HepG2 (cell line): ENCODE measurements at regions not wholly inside any gene's neighbourhood (a gene's known extent, or its start where the extent isn't known, plus 50 kb on each side); places are given as distances from the start of the nearest gene placed in this dataset.

Source experiments
- ATAC-seq: fragments of 200-7000 bp; cut with Tn5 transposase; 3 replicates; pipeline ENCODE4 v1.9.1; 2020; ENCODE audit warnings: mild to moderate bottlenecking, moderate library complexity
- BruUV-seq: library from RNA; stranded (reverse); fragments of 400-500 nt; replicated peaks from 2 replicates; lab custom pipeline; 2021; lab: Mats Ljungman, UMichigan
- CTCF ChIA-PET: fragments of 300-600 bp; formaldehyde crosslinking; extraction: SDS; loops from one replicate; lab custom pipeline; 2021; ENCODE audit warnings: low total read pairs, inconsistent platforms, low intra/inter-chr PET ratio; lab: Yijun Ruan, JAX
- POLR2A ChIA-PET: fragments of 350-600 bp; sonication (Branson Sonifier 250); formaldehyde crosslinking; loops from one replicate; lab custom pipeline; 2020; ENCODE audit warnings: antibody characterized with exemption, inconsistent platforms; lab: Yijun Ruan, JAX
- DNase-seq: peaks from one replicate; pipeline ENCODE4 v3.0.0-alpha.2; 2015; ENCODE audit warnings: low spot score
- FAIRE-seq: peaks from 3 replicates; lab custom pipeline; 2011; peaks lifted over from hg19 to GRCh38; lab: Jason Lieb, UNC
- H2AFZ ChIP-seq: one replicate; pipeline ENCODE4 v1.6.1; 2011; ENCODE audit warnings: low read length, inconsistent platforms
- H3K27ac ChIP-seq: fragments of 300-600 bp; 3 replicates; pipeline ENCODE4 v1.8.0; 2011; ENCODE audit warnings: mixed run types, mild to moderate bottlenecking, mixed read lengths, low read length, inconsistent platforms; ENCODE audit not compliant: insufficient read depth; ENCODE audit errors: extremely low read length
- H3K27me3 ChIP-seq, 2 experiments: fragments of 200-600 bp in 1 of 2; 2 replicates in 1 of 2; 3 replicates in 1 of 2; pipeline versions ENCODE4 v1.6.0 to v1.8.0; 2011; ENCODE audit warnings: low read length in 2 of 2, mild to moderate bottlenecking in 2 of 2, moderate library complexity in 2 of 2, inconsistent platforms in 1 of 2; ENCODE audit not compliant: insufficient read depth in 2 of 2, control insufficient read depth in 1 of 2
- H3K36me3 ChIP-seq, 2 experiments: fragments of 200-600 bp in 1 of 2; replicated peaks in 1 of 2; 2 replicates in 1 of 2; 3 replicates in 1 of 2; pipeline versions ENCODE4 v1.5.1 to v1.8.0; 2011; ENCODE audit warnings: low read length in 2 of 2, inconsistent platforms in 1 of 2; ENCODE audit not compliant: insufficient read depth in 2 of 2, control insufficient read depth in 1 of 2
- H3K4me1 ChIP-seq: 2 replicates; pipeline ENCODE4 v1.5.1; 2012; ENCODE audit warnings: low read length, inconsistent platforms; ENCODE audit not compliant: insufficient read depth
- H3K4me2 ChIP-seq: 2 replicates; pipeline ENCODE4 v1.6.0; 2011; ENCODE audit warnings: low read depth, low read length, inconsistent platforms
- H3K4me3 ChIP-seq, 3 experiments: fragments of 200-600 bp in 1 of 3; sonication (generic), shearing (Covaris generic) in 1 of 3; replicated peaks in 1 of 3; 2 replicates each; pipeline ENCODE4 v1.5.1; 2011 to 2016; ENCODE audit warnings: low read length in 3 of 3, inconsistent platforms in 2 of 3, low read depth in 2 of 3, mild to moderate bottlenecking in 2 of 3, control low read depth in 1 of 3, mixed read lengths in 1 of 3; ENCODE audit not compliant: insufficient read depth in 1 of 3
- H3K79me2 ChIP-seq: one replicate; pipeline ENCODE4 v1.6.1; 2011; ENCODE audit warnings: low read length, inconsistent platforms; ENCODE audit not compliant: insufficient read depth
- H3K9ac ChIP-seq: 2 replicates; pipeline ENCODE4 v1.6.0; 2011; ENCODE audit warnings: mild to moderate bottlenecking, low read depth, low read length, inconsistent platforms; ENCODE audit not compliant: insufficient read depth
- H3K9me3 ChIP-seq: 2 replicates; pipeline ENCODE4 v1.5.1; 2012; ENCODE audit warnings: mild to moderate bottlenecking, low read length
- H4K20me1 ChIP-seq: 2 replicates; pipeline ENCODE4 v1.6.0; 2011; ENCODE audit warnings: inconsistent platforms, mild to moderate bottlenecking, low read length, moderate library complexity; ENCODE audit not compliant: insufficient read depth
- ELF3 ChIP-seq: IDR thresholded peaks from 2 replicates; pipeline ENCODE4 v1.6.1; 2016; ENCODE audit warnings: missing genetic modification reagents, missing compliant biosample characterization
- ELF4 ChIP-seq: sonication (generic); formaldehyde crosslinking; IDR thresholded peaks from 2 replicates; pipeline ENCODE4 v1.5.0; 2020; ENCODE audit warnings: missing genetic modification reagents, mild to moderate bottlenecking, moderate library complexity, borderline replicate concordance
- KDM5B ChIP-seq: sonication (generic); formaldehyde crosslinking; IDR thresholded peaks from 2 replicates; pipeline ENCODE4 v1.4.0; 2020; ENCODE audit warnings: missing genetic modification reagents, mild to moderate bottlenecking, borderline replicate concordance
- KMT2A ChIP-seq: sonication (generic); formaldehyde crosslinking; IDR thresholded peaks from 2 replicates; pipeline ENCODE4 v1.4.0; 2020; ENCODE audit warnings: missing genetic modification reagents
- MAFK ChIP-seq, 2 experiments: IDR thresholded peaks in 1 of 2; conservative IDR thresholded peaks in 1 of 2; 2 replicates each; pipeline ENCODE4 v1.6.1; 2011; ENCODE audit warnings: improper control_type of control experiment in 2 of 2, low read length in 2 of 2
- PHB2 ChIP-seq: fragments of 450-650 bp; IDR thresholded peaks from 2 replicates; pipeline ENCODE4 v1.6.1; 2018; ENCODE audit not compliant: partially characterized antibody
- SRSF4 ChIP-seq: fragments of 200-400 bp; formaldehyde crosslinking; IDR thresholded peaks from one replicate; pipeline ENCODE4 v1.6.1; 2018; ENCODE audit warnings: mild to moderate bottlenecking, low read depth, low read length, moderate library complexity; ENCODE audit not compliant: poor library complexity, severe bottlenecking
- WGBS: methylation state at CpG from one replicate; pipeline ENCODE4 v1.1.6; 2017; ENCODE audit warnings: low lambda C conversion rate; 5-methylcytosine and 5-hydroxymethylcytosine counted together
- in situ Hi-C: cut with HindIII; loops from 2 replicates; pipeline ENCODE4 v1.10.0; 2017; ENCODE audit warnings: low pct_unique_long_range_greater_than_20kb; ENCODE audit not compliant: extremely low pct_ligation_motif_present
- intact Hi-C: fragments of 100-400 bp; cut with micrococcal nuclease; formaldehyde crosslinking; loops from one replicate; pipeline ENCODE4 v1.10.0; 2022; ENCODE audit not compliant: unreplicated experiment

GRCh38 chr13:85013006-85013405 is 786.2 kb downstream of the SLITRK6 start:
- Histone ChIP-seq H3K4me1 (no peaks in the 10 kb centered on the region), H3K79me2 (no peaks in the 10 kb centered on the region), H3K9ac (no peak overlapping the region), H3K27me3 (no peaks in the 10 kb centered on the region), H3K9me3 (peaks cover 15% of the 10 kb centered on the region; the same call in 1 of the 2 replicates), H3K36me3 (no peaks in the 10 kb centered on the region), H3K4me3 (no peak overlapping the region), H3K4me2 (no peak overlapping the region), H3K27ac (no peak overlapping the region), H4K20me1 (no peaks in the 10 kb centered on the region), H2AFZ (no peak overlapping the region)
- DNase-seq (no peak), FAIRE-seq (no peak), ATAC-seq (no peak)
- intact Hi-C loops (no loop called here), in situ Hi-C loops (no loop called here)
- TF ChIP-seq ELF4 (CRISPR knock-in tag) (no peak), PHB2 (no peak), KMT2A (CRISPR knock-in tag) (no peak), ELF3 (no peak)
- ChIA-PET POLR2A (no interaction called here), CTCF (no interaction called here)
- no TSS peak for BruUV-seq

- TF ChIP-seq SRSF4 (no peak), KDM5B (CRISPR knock-in tag) (no peak), MAFK (conservative IDR thresholded peaks at IDR 0.05 in 1 of 2, IDR thresholded peaks at IDR 0.05 in 1 of 2; ENCODE audit: low read length in 2 of 2) (peak; percentile 2 to 44; a peak in 1 of 4 replicates)
- no peaks in the 10 kb centered on the region for H3K27me3 ChIP-seq
- CTCF ChIA-PET = no interaction called here
- ATAC-seq (no peak), FAIRE-seq (no peak), DNase-seq (no peak)
- peaks cover 12% of the 10 kb centered on the region; the same call in 1 of the 2 replicates for H3K9me3 ChIP-seq
- H3K9ac ChIP-seq = no peak overlapping the region
- no peak overlapping the region for H3K27ac ChIP-seq
- H3K4me2 ChIP-seq = no peak overlapping the region
- BruUV-seq = no TSS peak
- intact Hi-C loops (no loop called here), in situ Hi-C loops (no loop called here)
- H3K4me3 ChIP-seq = no peak overlapping the region
- POLR2A ChIA-PET = no interaction called here
- no peaks in the 10 kb centered on the region for H3K4me1 ChIP-seq
- WGBS = 22% methylated on average over 3 of the region's 3 CpGs
- H2AFZ ChIP-seq = no peak overlapping the region
- no peaks in the 10 kb centered on the region for H3K36me3 ChIP-seq
- H3K79me2 ChIP-seq = no peaks in the 10 kb centered on the region
- no peaks in the 10 kb centered on the region for H4K20me1 ChIP-seq
Observed at GRCh38 chr13:85009447-85009846, 789.8 kb downstream of the SLITRK6 start.
